ENCODE measurements at regions not wholly inside any gene's neighbourhood (a gene's known extent, or its start where the extent isn't known, plus 50 kb on each side); places are given as distances from the start of the nearest gene placed in this dataset.

GRCh38 chr22:48960576-48960975 lies 867.1 kb downstream of the BRD1 start:
- Histone ChIP-seq H3K27me3 (ENCODE audit: insufficient read depth) (no peaks in the 10 kb centered on the region), H3K79me2 (replicated peaks; ENCODE audit: insufficient read depth) (no peaks in the 10 kb centered on the region), H2AFZ (no peak overlapping the region), H3K36me3 (ENCODE audit: insufficient read depth) (no peaks in the 10 kb centered on the region; the same call in 1 of the 2 replicates), H3K4me2 (no peak overlapping the region), H3K9me2 (ENCODE audit: insufficient read depth) (no peaks in the 10 kb centered on the region), H3K4me3 (no peak overlapping the region), H4K20me1 (replicated peaks; ENCODE audit: insufficient read depth) (no peaks in the 10 kb centered on the region), H3K4me1 (ENCODE audit: insufficient read depth) (no peaks in the 10 kb centered on the region), H3K27ac (ENCODE audit: low read depth) (no peak overlapping the region), H3F3A (replicated peaks; ENCODE audit: low read depth) (no peaks in the 10 kb centered on the region)
- H3K36me3 Mint-ChIP-seq (ENCODE audit: low read depth) = no peaks in the 10 kb centered on the region; the same call in 2 of the 3 replicates
- no peaks in the 10 kb centered on the region; the same call in none of the 3 replicates for H3K9me3 Mint-ChIP-seq
- TF ChIP-seq REST (IDR thresholded peaks at IDR 0.05; ENCODE audit: unreplicated experiment) (no peak), NANOG (IDR thresholded peaks at IDR 0.05; ENCODE audit: borderline replicate concordance) (no peak), EZH2 (IDR thresholded peaks at IDR 0.05; ENCODE audit: low read depth, unreplicated experiment) (no peak), JUNB (IDR thresholded peaks at IDR 0.05; ENCODE audit: unreplicated experiment) (no peak), STAT1 (IDR thresholded peaks at IDR 0.05; ENCODE audit: unreplicated experiment) (no peak), ZNF331 (CRISPR knock-in tag; IDR thresholded peaks at IDR 0.05; ENCODE audit: low read depth) (no peak), ETS1 (IDR thresholded peaks at IDR 0.05) (no peak), ZNF114 (CRISPR knock-in tag; IDR thresholded peaks at IDR 0.05) (no peak), CTCF (conservative IDR thresholded peaks at IDR 0.05; ENCODE audit: low read depth in 2 of 2) (no peak), POLR2AphosphoS5 (IDR thresholded peaks at IDR 0.05; ENCODE audit: low read depth) (no peak), EZH2phosphoT487 (IDR thresholded peaks at IDR 0.05; ENCODE audit: unreplicated experiment) (no peak), CREB1 (CRISPR knock-in tag; IDR thresholded peaks at IDR 0.05; ENCODE audit: low read depth) (no peak), ZNF462 (CRISPR knock-in tag; IDR thresholded peaks at IDR 0.05) (no peak)
- DNase-seq (ENCODE audit: low spot score) (no peak), ATAC-seq (no peak)
- H3K4me3 Mint-ChIP-seq = no peak overlapping the region
- H3K27me3 Mint-ChIP-seq (ENCODE audit: insufficient read depth, low read depth, poor library complexity) = peaks cover 9% of the 10 kb centered on the region
- peak overlapping the region; percentile 26; the same call in 1 of the 2 replicates for H3K27ac Mint-ChIP-seq
- H3K4me1 Mint-ChIP-seq = peaks cover 29% of the 10 kb centered on the region

All from GM23338 (cell line).